Cardiac fibroblast (primary cell): ENCODE measurements at regions not wholly inside any gene's neighbourhood (a gene's known extent, or its start where the extent isn't known, plus 50 kb on each side); places are given as distances from the start of the nearest gene placed in this dataset.

Experiments used
- DNase-seq, 2 donors: peaks; one replicate each; pipeline versions ENCODE4 v3.0.0 to v3.0.0-alpha.2; 2010; ENCODE audit warnings: low read depth in 2 of 2
- H3K4me3 ChIP-seq, 2 donors: replicated peaks in 1 of 2; 1 replicate in 1 of 2; 2 replicates in 1 of 2; pipeline ENCODE4 v1.5.1; 2011; ENCODE audit warnings: low read depth in 2 of 2, low read length in 2 of 2, mild to moderate bottlenecking in 2 of 2, moderate library complexity in 1 of 2
- CTCF ChIP-seq: IDR thresholded peaks from one replicate; pipeline ENCODE4 v1.5.1; 2011; ENCODE audit warnings: low read depth, mild to moderate bottlenecking, low read length, inconsistent platforms

- DNase-seq, result no peak
- H3K4me3 ChIP-seq, result no peak overlapping the region
- no peak for TF ChIP-seq CTCF
Observed at GRCh38 chr10:105986486-105986885, 1178.0 kb downstream of the SORCS1 start.

- no peak for DNase-seq
- no peak overlapping the region for H3K4me3 ChIP-seq
- no peak for TF ChIP-seq CTCF
Observed at GRCh38 chr10:105982735-105983134, 1181.8 kb downstream of the SORCS1 start.

- DNase-seq, result no peak
- no peak overlapping the region for H3K4me3 ChIP-seq
- TF ChIP-seq CTCF, result no peak
Observed at GRCh38 chr10:105981679-105982078, 1182.8 kb downstream of the SORCS1 start.

GRCh38 chr10:105974803-105975456 lies 1189.6 kb downstream of the SORCS1 start:
- peak overlapping the region in 1 of 2 donors; percentile 36 for H3K4me3 ChIP-seq
- peak; percentile 83 for TF ChIP-seq CTCF
- DNase-seq, result peak; percentile 55 to 60

GRCh38 chr10:105973902-105974301 lies 1190.6 kb downstream of the SORCS1 start:
- TF ChIP-seq CTCF, result no peak
- H3K4me3 ChIP-seq, result no peak overlapping the region
- no peak for DNase-seq

- TF ChIP-seq CTCF, result no peak
- DNase-seq, result peak in 1 of 2 donors; percentile 3
- H3K4me3 ChIP-seq, result no peak overlapping the region
Observed at GRCh38 chr10:105973360-105973759, 1191.1 kb downstream of the SORCS1 start.

GRCh38 chr10:105971460-105971859 lies 1193.0 kb downstream of the SORCS1 start:
- no peak overlapping the region for H3K4me3 ChIP-seq
- no peak for TF ChIP-seq CTCF
- DNase-seq, result no peak
